Mucosa of stomach (tissue), 1 donor: ENCODE measurements at regions not wholly inside any gene's neighbourhood (a gene's known extent, or its start where the extent isn't known, plus 50 kb on each side); places are given as distances from the start of the nearest gene placed in this dataset.
"Not testable (repeated sequence)": the region's sequence is repeated elsewhere in the genome, so short reads cannot be mapped to it uniquely, and the experiment has no call there.

Experiments used
- H3K27me3 ChIP-seq: one replicate; pipeline ENCODE4 v1.7.0; 2013; ENCODE audit warnings: mild to moderate bottlenecking, low read length; ENCODE audit not compliant: control insufficient read depth, insufficient read depth
- H3K36me3 ChIP-seq: one replicate; pipeline ENCODE4 v1.7.0; 2013; ENCODE audit warnings: low read length; ENCODE audit not compliant: control insufficient read depth, insufficient read depth
- H3K4me1 ChIP-seq: one replicate; pipeline ENCODE4 v1.7.0; 2013; ENCODE audit warnings: mild to moderate bottlenecking, low read length; ENCODE audit not compliant: control insufficient read depth, insufficient read depth
- H3K4me3 ChIP-seq: one replicate; pipeline ENCODE4 v1.7.0; 2013; ENCODE audit warnings: low read length
- H3K9ac ChIP-seq: one replicate; pipeline ENCODE4 v1.7.0; 2013; ENCODE audit warnings: mild to moderate bottlenecking, low read length, moderate library complexity
- H3K9me3 ChIP-seq: one replicate; pipeline ENCODE4 v1.7.0; 2013; ENCODE audit warnings: mild to moderate bottlenecking, low read length, moderate library complexity; ENCODE audit not compliant: control insufficient read depth
- donor health status: Pancreatic carcinoma.

GRCh38 chr12:90575995-90576394 lies 379.0 kb downstream of the CCER1 start:
- Histone ChIP-seq H3K27me3 (no peaks in the 10 kb centered on the region), H3K36me3 (no peaks in the 10 kb centered on the region), H3K4me3 (no peak overlapping the region), H3K4me1 (no peaks in the 10 kb centered on the region), H3K9me3 (no peaks in the 10 kb centered on the region), H3K9ac (no peak overlapping the region)

GRCh38 chr12:90574676-90575075 lies 380.3 kb downstream of the CCER1 start:
- Histone ChIP-seq H3K9me3 (no peaks in the 10 kb centered on the region), H3K4me1 (no peaks in the 10 kb centered on the region), H3K36me3 (no peaks in the 10 kb centered on the region), H3K4me3 (no peak overlapping the region), H3K27me3 (no peaks in the 10 kb centered on the region), H3K9ac (no peak overlapping the region)

GRCh38 chr12:90572778-90573177 lies 382.2 kb downstream of the CCER1 start:
- no peak overlapping the region for H3K4me3 ChIP-seq
- H3K4me1 ChIP-seq, result no peaks in the 10 kb centered on the region
- no peaks in the 10 kb centered on the region for H3K36me3 ChIP-seq
- no peaks in the 10 kb centered on the region for H3K27me3 ChIP-seq
- no peak overlapping the region for H3K9ac ChIP-seq
- H3K9me3 ChIP-seq, result no peaks in the 10 kb centered on the region

DNA sequence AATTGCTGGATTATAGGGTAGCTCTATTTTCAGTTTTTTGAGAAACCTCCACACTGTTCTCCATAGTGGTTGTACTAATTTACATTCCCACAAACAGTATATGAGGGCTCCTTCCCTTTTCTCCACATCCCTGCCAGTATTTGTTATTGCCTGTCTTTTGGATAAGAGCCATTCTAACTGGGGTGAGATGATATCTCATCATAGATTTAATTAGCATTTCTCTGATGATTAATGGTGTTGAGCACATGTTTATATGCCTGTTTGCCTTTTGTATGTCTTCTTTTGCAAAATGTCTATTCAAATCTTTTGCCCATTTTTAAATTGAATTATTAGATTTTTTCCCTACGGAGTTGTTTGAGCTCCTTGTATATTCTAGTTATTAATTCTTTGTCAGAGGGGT lies 385.3 kb downstream of the CCER1 start:
- Histone ChIP-seq H3K27me3 (no peaks in the 10 kb centered on the region), H3K4me1 (no peaks in the 10 kb centered on the region), H3K36me3 (no peaks in the 10 kb centered on the region), H3K4me3 (no peak overlapping the region), H3K9ac (no peak overlapping the region), H3K9me3 (no peaks in the 10 kb centered on the region)

DNA sequence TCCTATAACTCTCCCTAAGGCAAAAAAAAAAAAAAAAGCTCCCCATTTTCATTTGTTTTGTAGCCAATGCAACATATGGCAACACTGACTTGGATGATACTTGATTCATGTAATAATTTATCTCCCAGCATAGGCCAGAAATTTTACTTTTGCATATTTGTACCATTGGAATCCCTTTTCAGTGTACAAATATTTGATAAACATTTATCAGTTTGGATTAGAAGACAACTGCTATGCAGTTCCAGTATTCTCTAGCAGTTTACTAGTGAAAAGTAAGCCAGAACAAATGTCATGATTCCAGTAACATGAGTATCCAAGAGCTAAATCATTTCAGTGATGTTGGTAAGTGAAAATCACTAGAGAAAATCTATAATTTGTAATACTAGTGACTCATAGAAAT lies 392.3 kb downstream of the CCER1 start:
- Histone ChIP-seq H3K9ac (no peak overlapping the region), H3K4me1 (no peaks in the 10 kb centered on the region), H3K36me3 (no peaks in the 10 kb centered on the region), H3K4me3 (no peak overlapping the region), H3K9me3 (no peaks in the 10 kb centered on the region), H3K27me3 (no peaks in the 10 kb centered on the region)

DNA sequence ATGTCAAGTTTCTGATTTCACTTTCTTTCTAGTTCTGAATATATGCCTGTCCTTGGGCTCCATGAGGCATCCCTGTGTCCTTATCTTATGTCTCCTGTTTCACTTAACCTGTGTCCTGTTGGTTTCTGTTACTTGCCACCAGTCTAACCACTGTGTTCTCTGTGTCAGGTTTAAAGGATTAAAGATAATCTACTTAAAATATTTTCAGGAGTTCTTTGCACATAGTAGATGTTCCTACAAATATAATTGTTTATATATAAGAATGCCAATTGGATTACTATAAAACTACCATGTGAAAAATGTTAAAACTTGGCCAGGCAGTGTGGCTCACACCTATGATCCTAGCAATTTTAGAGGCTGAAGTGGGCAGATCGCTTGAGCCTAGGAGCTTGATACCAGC lies 406.4 kb downstream of the CCER1 start:
- H3K9ac ChIP-seq, result no peak overlapping the region
- H3K36me3 ChIP-seq, result no peaks in the 10 kb centered on the region
- H3K4me3 ChIP-seq, result no peak overlapping the region
- H3K9me3 ChIP-seq, result no peaks in the 10 kb centered on the region
- no peaks in the 10 kb centered on the region for H3K4me1 ChIP-seq
- H3K27me3 ChIP-seq, result no peaks in the 10 kb centered on the region

GRCh38 chr12:90546511-90546910 lies 408.5 kb downstream of the CCER1 start:
- Histone ChIP-seq H3K9ac (no peak overlapping the region), H3K27me3 (no peaks in the 10 kb centered on the region), H3K4me3 (no peak overlapping the region), H3K9me3 (no peaks in the 10 kb centered on the region), H3K4me1 (no peaks in the 10 kb centered on the region), H3K36me3 (no peaks in the 10 kb centered on the region)

DNA sequence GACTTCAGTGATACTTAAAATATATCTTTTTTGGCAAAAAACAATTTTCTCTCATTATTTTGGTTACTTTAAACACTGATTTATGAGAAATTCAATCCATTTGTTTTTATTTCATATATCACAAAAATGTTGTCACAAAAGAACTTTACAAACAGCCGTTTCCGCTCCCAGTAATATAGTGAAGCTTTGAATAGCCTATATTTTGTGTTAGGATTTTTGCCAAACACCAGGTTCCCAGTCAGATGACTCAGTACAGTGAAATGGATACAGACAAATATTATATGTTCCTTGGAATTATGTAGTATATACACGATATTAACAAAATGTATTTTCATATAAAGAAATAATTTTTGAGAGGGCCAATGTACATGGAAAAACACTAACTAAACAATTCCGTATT lies 411.1 kb downstream of the CCER1 start:
- Histone ChIP-seq H3K9ac (no peak overlapping the region), H3K9me3 (no peaks in the 10 kb centered on the region), H3K36me3 (no peaks in the 10 kb centered on the region), H3K4me1 (no peaks in the 10 kb centered on the region), H3K4me3 (no peak overlapping the region), H3K27me3 (no peaks in the 10 kb centered on the region)

DNA sequence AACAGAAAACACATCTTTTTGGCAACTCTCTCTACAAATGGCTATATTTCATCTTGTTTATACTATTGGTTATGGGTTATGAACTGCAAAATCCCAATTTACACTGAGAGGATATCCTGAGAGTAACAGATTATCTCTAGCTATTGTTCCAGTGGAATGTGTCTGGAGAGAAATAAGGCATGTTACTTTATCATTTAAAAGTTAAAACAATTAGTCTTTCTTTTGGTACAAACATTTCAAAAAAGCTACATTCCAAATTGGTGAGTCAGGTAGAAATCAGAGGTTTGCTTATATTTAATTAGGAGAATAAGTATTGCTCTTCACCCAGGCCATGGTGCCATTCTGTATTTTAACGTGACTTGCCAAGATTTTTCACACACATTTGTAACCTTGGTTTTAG lies 411.6 kb downstream of the CCER1 start:
- Histone ChIP-seq H3K4me3 (no peak overlapping the region), H3K9me3 (no peaks in the 10 kb centered on the region), H3K27me3 (no peaks in the 10 kb centered on the region), H3K4me1 (no peaks in the 10 kb centered on the region), H3K9ac (no peak overlapping the region), H3K36me3 (no peaks in the 10 kb centered on the region)

- not testable (repeated sequence) for H3K36me3 ChIP-seq, H3K9ac ChIP-seq, H3K4me1 ChIP-seq, H3K4me3 ChIP-seq, H3K27me3 ChIP-seq, H3K9me3 ChIP-seq
Measured at GRCh38 chr12:90542852-90543251, 412.1 kb downstream of the CCER1 start.

GRCh38 chr12:90533828-90534227 lies 421.1 kb downstream of the CCER1 start:
- not testable (repeated sequence) for H3K36me3 ChIP-seq, H3K27me3 ChIP-seq, H3K9ac ChIP-seq, H3K9me3 ChIP-seq, H3K4me3 ChIP-seq, H3K4me1 ChIP-seq

GRCh38 chr12:90520002-90520734 lies 434.8 kb downstream of the CCER1 start:
- no peaks in the 10 kb centered on the region for H3K4me1 ChIP-seq
- H3K9ac ChIP-seq, result no peak overlapping the region
- no peaks in the 10 kb centered on the region for H3K36me3 ChIP-seq
- H3K9me3 ChIP-seq, result no peaks in the 10 kb centered on the region
- no peak overlapping the region for H3K4me3 ChIP-seq
- H3K27me3 ChIP-seq, result no peaks in the 10 kb centered on the region

DNA sequence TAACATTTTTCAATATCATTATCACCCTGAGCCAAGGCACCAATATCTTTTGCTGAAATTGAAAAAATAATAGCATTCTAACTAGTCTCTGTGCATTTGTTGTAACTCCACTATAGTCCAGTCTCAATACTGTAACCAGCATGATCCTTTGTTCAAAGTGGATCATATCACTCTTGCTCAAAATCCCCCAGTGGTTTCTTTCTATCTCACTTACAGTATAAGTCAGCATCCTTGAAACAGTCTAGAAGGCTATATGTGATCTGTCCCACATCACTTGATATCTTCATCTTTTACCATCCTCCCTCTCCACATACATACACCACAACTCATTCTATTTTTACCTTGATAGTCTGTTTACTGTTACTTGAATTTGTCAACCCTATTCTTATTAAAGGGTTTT lies 435.7 kb downstream of the CCER1 start:
- Histone ChIP-seq H3K9me3 (no peaks in the 10 kb centered on the region), H3K4me3 (no peak overlapping the region), H3K27me3 (no peaks in the 10 kb centered on the region), H3K36me3 (no peaks in the 10 kb centered on the region), H3K9ac (no peak overlapping the region), H3K4me1 (no peaks in the 10 kb centered on the region)
